ENCODE measurements at regions not wholly inside any gene's neighbourhood (a gene's known extent, or its start where the extent isn't known, plus 50 kb on each side); places are given as distances from the start of the nearest gene placed in this dataset.

GRCh38 chr5:169369130-169369529, 68.2 kb upstream of the SLIT3 start:
- TF ChIP-seq CTCF (IDR thresholded peaks at IDR 0.05), result no peak
- H3K4me1 ChIP-seq (ENCODE audit: control insufficient read depth in 1 of 2, low read depth in 2 of 2), result no peaks in the 10 kb centered on the region
- H3K4me3 ChIP-seq, result no peak overlapping the region
- no peaks in the 10 kb centered on the region for H3K36me3 ChIP-seq
- no peak overlapping the region for H3K27ac ChIP-seq
- DNase-seq (ENCODE audit: low spot score), result no peak
- H3K9me3 ChIP-seq, result no peaks in the 10 kb centered on the region
- no peak for ATAC-seq (ENCODE audit: insufficient number of reproducible peaks, low FRiP score, low read depth)
- H3K27me3 ChIP-seq (replicated peaks; ENCODE audit: insufficient read depth), result no peaks in the 10 kb centered on the region

GRCh38 chr5:169367861-169368260, 66.9 kb upstream of the SLIT3 start:
- H3K27ac ChIP-seq, result no peak overlapping the region
- H3K27me3 ChIP-seq (replicated peaks; ENCODE audit: insufficient read depth), result no peaks in the 10 kb centered on the region
- H3K36me3 ChIP-seq, result no peaks in the 10 kb centered on the region
- H3K4me1 ChIP-seq (ENCODE audit: control insufficient read depth in 1 of 2, low read depth in 2 of 2), result no peaks in the 10 kb centered on the region
- ATAC-seq (ENCODE audit: insufficient number of reproducible peaks, low FRiP score, low read depth) (no peak), DNase-seq (ENCODE audit: low spot score) (no peak)
- H3K9me3 ChIP-seq, result no peaks in the 10 kb centered on the region
- no peak overlapping the region for H3K4me3 ChIP-seq
- no peak for TF ChIP-seq CTCF (IDR thresholded peaks at IDR 0.05)

DNA sequence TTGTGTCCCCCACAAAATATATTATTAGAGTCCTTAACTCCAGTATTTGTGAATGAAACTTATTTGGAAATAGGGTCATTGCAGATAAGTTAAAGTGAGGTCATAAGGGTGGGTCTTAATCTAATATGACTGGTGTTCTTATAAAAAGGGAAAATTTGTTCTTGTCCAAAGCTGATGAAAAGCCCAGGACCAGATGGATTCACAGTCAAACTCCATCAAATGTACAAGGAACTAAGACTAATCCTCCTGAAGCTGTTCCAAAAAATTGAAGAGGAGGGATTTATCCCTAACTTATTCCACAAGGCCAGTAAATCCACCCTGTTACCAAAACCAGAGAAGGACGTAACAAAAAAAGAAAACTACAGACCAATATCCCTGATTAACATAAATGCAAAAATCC, 56.4 kb upstream of the SLIT3 start:
- Histone ChIP-seq H3K4me1 (ENCODE audit: control insufficient read depth in 1 of 2, low read depth in 2 of 2) (no peaks in the 10 kb centered on the region), H3K9me3 (no peaks in the 10 kb centered on the region), H3K27me3 (replicated peaks; ENCODE audit: insufficient read depth) (no peaks in the 10 kb centered on the region), H3K36me3 (no peaks in the 10 kb centered on the region), H3K4me3 (no peak overlapping the region), H3K27ac (no peak overlapping the region)
- no peak for ATAC-seq (ENCODE audit: insufficient number of reproducible peaks, low FRiP score, low read depth)
- no peak for DNase-seq (ENCODE audit: low spot score)
- no peak for TF ChIP-seq CTCF (IDR thresholded peaks at IDR 0.05)

GRCh38 chr5:169356811-169357210, 55.9 kb upstream of the SLIT3 start:
- Histone ChIP-seq H3K4me3 (no peak overlapping the region), H3K9me3 (no peaks in the 10 kb centered on the region), H3K27me3 (replicated peaks; ENCODE audit: insufficient read depth) (no peaks in the 10 kb centered on the region), H3K36me3 (no peaks in the 10 kb centered on the region), H3K27ac (no peak overlapping the region), H3K4me1 (ENCODE audit: control insufficient read depth in 1 of 2, low read depth in 2 of 2) (no peaks in the 10 kb centered on the region)
- no peak for TF ChIP-seq CTCF (IDR thresholded peaks at IDR 0.05)
- DNase-seq (ENCODE audit: low spot score), result no peak
- no peak for ATAC-seq (ENCODE audit: insufficient number of reproducible peaks, low FRiP score, low read depth)

DNA sequence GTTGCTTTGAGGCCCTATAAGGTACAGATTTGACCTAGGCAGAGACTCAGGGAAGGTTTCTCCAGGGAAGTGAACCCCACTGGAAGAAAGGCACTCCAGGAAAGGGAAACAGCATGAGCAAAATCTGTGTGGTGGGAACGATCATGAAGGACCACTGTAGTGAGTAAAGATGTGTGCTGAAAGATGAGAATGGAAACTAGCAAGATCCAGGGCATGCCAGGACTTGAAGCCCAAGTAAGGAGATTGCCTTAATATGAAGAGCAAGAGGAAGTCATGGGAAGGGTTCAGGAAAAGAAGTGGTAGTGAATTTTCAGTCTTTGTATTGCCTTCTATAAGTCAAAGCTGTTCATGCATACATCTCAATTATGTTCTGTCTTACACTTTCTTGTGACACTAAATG, 55.2 kb upstream of the SLIT3 start:
- Histone ChIP-seq H3K27ac (no peak overlapping the region), H3K9me3 (no peaks in the 10 kb centered on the region), H3K27me3 (replicated peaks; ENCODE audit: insufficient read depth) (no peaks in the 10 kb centered on the region), H3K4me3 (no peak overlapping the region), H3K36me3 (no peaks in the 10 kb centered on the region), H3K4me1 (ENCODE audit: control insufficient read depth in 1 of 2, low read depth in 2 of 2) (peaks cover 0 to 3% of the 10 kb centered on the region in 2 donors)
- no peak for TF ChIP-seq CTCF (IDR thresholded peaks at IDR 0.05)
- no peak for DNase-seq (ENCODE audit: low spot score)
- no peak for ATAC-seq (ENCODE audit: insufficient number of reproducible peaks, low FRiP score, low read depth)

Measured in thoracic aorta (tissue), 2 donors.